HUES48 (cell line): ENCODE measurements at regions not wholly inside any gene's neighbourhood (a gene's known extent, or its start where the extent isn't known, plus 50 kb on each side); places are given as distances from the start of the nearest gene placed in this dataset.
"Not testable (repeated sequence)": the region's sequence is repeated elsewhere in the genome, so short reads cannot be mapped to it uniquely, and the experiment has no call there.

Experiments used
- H3K27ac ChIP-seq: one replicate; pipeline ENCODE4 v1.7.0; 2013; ENCODE audit warnings: low read depth, low read length, inconsistent platforms
- H3K27me3 ChIP-seq: 2 replicates; pipeline ENCODE4 v1.6.1; 2013; ENCODE audit warnings: mild to moderate bottlenecking, low read length; ENCODE audit not compliant: control insufficient read depth, insufficient read depth
- H3K36me3 ChIP-seq: 2 replicates; pipeline ENCODE4 v1.6.1; 2013; ENCODE audit warnings: low read length; ENCODE audit not compliant: control insufficient read depth, insufficient read depth
- H3K4me1 ChIP-seq: 2 replicates; pipeline ENCODE4 v1.6.1; 2013; ENCODE audit warnings: mild to moderate bottlenecking, low read length; ENCODE audit not compliant: control insufficient read depth, insufficient read depth
- H3K4me3 ChIP-seq: 2 replicates; pipeline ENCODE4 v1.5.1; 2013; ENCODE audit warnings: mild to moderate bottlenecking, low read depth, low read length
- H3K9ac ChIP-seq: 2 replicates; pipeline ENCODE4 v1.6.1; 2013; ENCODE audit warnings: mild to moderate bottlenecking, low read depth, low read length, moderate library complexity
- H3K9me3 ChIP-seq: 2 replicates; pipeline ENCODE4 v1.6.1; 2013; ENCODE audit warnings: low read length; ENCODE audit not compliant: control insufficient read depth, insufficient read depth

GRCh38 chr5:113719549-113719948, 206.1 kb downstream of the YTHDC2 start:
- no peaks in the 10 kb centered on the region for H3K36me3 ChIP-seq
- H3K4me1 ChIP-seq = no peaks in the 10 kb centered on the region
- H3K27me3 ChIP-seq = no peaks in the 10 kb centered on the region
- H3K4me3 ChIP-seq = no peak overlapping the region
- H3K9ac ChIP-seq = no peak overlapping the region
- peaks cover 9% of the 10 kb centered on the region; the same call in 1 of the 2 replicates for H3K9me3 ChIP-seq
- no peak overlapping the region for H3K27ac ChIP-seq

GRCh38 chr5:113721171-113721570, 207.7 kb downstream of the YTHDC2 start:
- Histone ChIP-seq H3K27ac (no peak overlapping the region), H3K9me3 (peaks cover 6% of the 10 kb centered on the region; the same call in 1 of the 2 replicates), H3K36me3 (no peaks in the 10 kb centered on the region), H3K27me3 (no peaks in the 10 kb centered on the region), H3K4me1 (no peaks in the 10 kb centered on the region), H3K4me3 (no peak overlapping the region), H3K9ac (no peak overlapping the region)

- H3K9me3 ChIP-seq = no peaks in the 10 kb centered on the region
- no peaks in the 10 kb centered on the region for H3K27me3 ChIP-seq
- H3K27ac ChIP-seq = no peak overlapping the region
- H3K4me3 ChIP-seq = no peak overlapping the region
- H3K9ac ChIP-seq = no peak overlapping the region
- H3K36me3 ChIP-seq = no peaks in the 10 kb centered on the region
- no peaks in the 10 kb centered on the region for H3K4me1 ChIP-seq
Observed at GRCh38 chr5:113723021-113723420, 209.5 kb downstream of the YTHDC2 start.

GRCh38 chr5:113735751-113736150, 222.3 kb downstream of the YTHDC2 start:
- Histone ChIP-seq H3K27me3 (no peaks in the 10 kb centered on the region), H3K9ac (no peak overlapping the region), H3K4me3 (no peak overlapping the region), H3K9me3 (peaks cover 4% of the 10 kb centered on the region; the same call in 1 of the 2 replicates), H3K36me3 (no peaks in the 10 kb centered on the region), H3K27ac (no peak overlapping the region), H3K4me1 (no peaks in the 10 kb centered on the region)

GRCh38 chr5:113742176-113742575, 228.7 kb downstream of the YTHDC2 start:
- no peak overlapping the region for H3K4me3 ChIP-seq
- H3K27ac ChIP-seq = no peak overlapping the region
- no peak overlapping the region for H3K9ac ChIP-seq
- no peaks in the 10 kb centered on the region for H3K9me3 ChIP-seq
- no peaks in the 10 kb centered on the region for H3K4me1 ChIP-seq
- H3K36me3 ChIP-seq = no peaks in the 10 kb centered on the region
- H3K27me3 ChIP-seq = no peaks in the 10 kb centered on the region

GRCh38 chr5:113742639-113743038, 229.1 kb downstream of the YTHDC2 start:
- no peaks in the 10 kb centered on the region for H3K27me3 ChIP-seq

GRCh38 chr5:113748403-113748802, 234.9 kb downstream of the YTHDC2 start:
- H3K4me1 ChIP-seq = peaks cover 10% of the 10 kb centered on the region
- H3K9me3 ChIP-seq = 0 out of 2 replicates have a peak, but pooled peaks cover 2% of the 10 kb centered on the region
- H3K27me3 ChIP-seq = no peaks in the 10 kb centered on the region
- no peak overlapping the region for H3K9ac ChIP-seq
- H3K27ac ChIP-seq = no peak overlapping the region
- no peak overlapping the region for H3K4me3 ChIP-seq
- no peaks in the 10 kb centered on the region for H3K36me3 ChIP-seq

More at GRCh38 chr5:113742639-113743038, 229.1 kb downstream of the YTHDC2 start:
- no peaks in the 10 kb centered on the region for H3K4me1 ChIP-seq
- H3K27ac ChIP-seq = no peak overlapping the region
- no peaks in the 10 kb centered on the region for H3K36me3 ChIP-seq
- no peak overlapping the region for H3K4me3 ChIP-seq
- no peaks in the 10 kb centered on the region for H3K9me3 ChIP-seq
- H3K9ac ChIP-seq = no peak overlapping the region

- Histone ChIP-seq H3K4me1 (peaks cover 10% of the 10 kb centered on the region), H3K4me3 (no peak overlapping the region), H3K27me3 (no peaks in the 10 kb centered on the region), H3K9ac (no peak overlapping the region), H3K27ac (no peak overlapping the region), H3K36me3 (no peaks in the 10 kb centered on the region), H3K9me3 (0 out of 2 replicates have a peak, but pooled peaks cover 2% of the 10 kb centered on the region)
Observed at GRCh38 chr5:113749334-113749733, 235.8 kb downstream of the YTHDC2 start.

- not testable (repeated sequence) for H3K9ac ChIP-seq
Observed at GRCh38 chr5:113753182-113753581, 239.7 kb downstream of the YTHDC2 start.

GRCh38 chr5:113755516-113755915, 242.0 kb downstream of the YTHDC2 start:
- no peak overlapping the region for H3K9ac ChIP-seq
- peaks cover 8% of the 10 kb centered on the region; the same call in 1 of the 2 replicates for H3K4me1 ChIP-seq
- H3K36me3 ChIP-seq = no peaks in the 10 kb centered on the region
- H3K27me3 ChIP-seq = no peaks in the 10 kb centered on the region
- H3K27ac ChIP-seq = no peak overlapping the region
- H3K9me3 ChIP-seq = peaks cover 17% of the 10 kb centered on the region
- H3K4me3 ChIP-seq = no peak overlapping the region

More at GRCh38 chr5:113753182-113753581, 239.7 kb downstream of the YTHDC2 start:
- H3K9me3 ChIP-seq = peaks cover 20% of the 10 kb centered on the region
- not testable (repeated sequence) for H3K4me3 ChIP-seq, H3K27ac ChIP-seq, H3K27me3 ChIP-seq, H3K36me3 ChIP-seq
- peaks cover 10% of the 10 kb centered on the region for H3K4me1 ChIP-seq

- H3K4me1 ChIP-seq = peaks cover 4% of the 10 kb centered on the region; the same call in 1 of the 2 replicates
- H3K9me3 ChIP-seq = peaks cover 17% of the 10 kb centered on the region
- H3K4me3 ChIP-seq = no peak overlapping the region
- no peaks in the 10 kb centered on the region for H3K36me3 ChIP-seq
- no peak overlapping the region for H3K27ac ChIP-seq
- no peaks in the 10 kb centered on the region for H3K27me3 ChIP-seq
- H3K9ac ChIP-seq = no peak overlapping the region
Observed at GRCh38 chr5:113757508-113757907, 244.0 kb downstream of the YTHDC2 start.
